ENCODE measurements at regions not wholly inside any gene's neighbourhood (a gene's known extent, or its start where the extent isn't known, plus 50 kb on each side); places are given as distances from the start of the nearest gene placed in this dataset.

- peak; percentile 98 for TF ChIP-seq CTCF (conservative IDR thresholded peaks at IDR 0.05; ENCODE audit: low read depth, low read length)
- no peak for TF ChIP-seq EZH2phosphoT487 (IDR thresholded peaks at IDR 0.05; ENCODE audit: borderline replicate concordance, low read length)
- TF ChIP-seq EZH2 (IDR thresholded peaks at IDR 0.05; ENCODE audit: low read length, unreplicated experiment), result no peak
Observed at GRCh38 chr12:27383429-27384260, 51.0 kb downstream of the BMAL2 start.

Measured in PC-3 (cell line).